ENCODE measurements at regions not wholly inside any gene's neighbourhood (a gene's known extent, or its start where the extent isn't known, plus 50 kb on each side); places are given as distances from the start of the nearest gene placed in this dataset.

DNA sequence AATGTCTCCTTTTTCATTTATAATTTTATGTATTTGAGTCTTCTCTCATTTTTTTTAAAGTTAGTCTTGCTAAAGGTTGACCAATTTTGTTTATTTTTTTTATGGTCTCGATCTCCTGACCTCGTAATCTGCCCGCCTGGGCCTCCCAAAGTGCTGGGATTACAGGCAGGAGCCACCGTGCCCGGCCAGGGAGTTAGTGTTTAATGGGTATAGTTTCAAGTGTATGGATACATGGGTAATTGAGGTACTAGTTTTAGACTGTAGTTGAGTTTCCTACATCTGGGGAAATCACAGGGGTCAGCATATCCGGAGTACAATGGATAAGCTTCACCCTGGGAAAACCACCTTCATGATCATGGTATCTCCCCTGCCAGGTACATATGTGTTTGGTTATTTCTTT, 267.3 kb upstream of the KCND2 start:
- TF ChIP-seq, protein P1, sequence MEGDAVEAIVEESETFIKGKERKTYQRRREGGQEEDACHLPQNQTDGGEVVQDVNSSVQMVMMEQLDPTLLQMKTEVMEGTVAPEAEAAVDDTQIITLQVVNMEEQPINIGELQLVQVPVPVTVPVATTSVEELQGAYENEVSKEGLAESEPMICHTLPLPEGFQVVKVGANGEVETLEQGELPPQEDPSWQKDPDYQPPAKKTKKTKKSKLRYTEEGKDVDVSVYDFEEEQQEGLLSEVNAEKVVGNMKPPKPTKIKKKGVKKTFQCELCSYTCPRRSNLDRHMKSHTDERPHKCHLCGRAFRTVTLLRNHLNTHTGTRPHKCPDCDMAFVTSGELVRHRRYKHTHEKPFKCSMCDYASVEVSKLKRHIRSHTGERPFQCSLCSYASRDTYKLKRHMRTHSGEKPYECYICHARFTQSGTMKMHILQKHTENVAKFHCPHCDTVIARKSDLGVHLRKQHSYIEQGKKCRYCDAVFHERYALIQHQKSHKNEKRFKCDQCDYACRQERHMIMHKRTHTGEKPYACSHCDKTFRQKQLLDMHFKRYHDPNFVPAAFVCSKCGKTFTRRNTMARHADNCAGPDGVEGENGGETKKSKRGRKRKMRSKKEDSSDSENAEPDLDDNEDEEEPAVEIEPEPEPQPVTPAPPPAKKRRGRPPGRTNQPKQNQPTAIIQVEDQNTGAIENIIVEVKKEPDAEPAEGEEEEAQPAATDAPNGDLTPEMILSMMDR (IDR thresholded peaks at IDR 0.05), result no peak
- TF ChIP-seq POLR2A (IDR thresholded peaks at IDR 0.05), result no peak
